Esophagus muscularis mucosa (tissue), 4 donors: ENCODE measurements at regions not wholly inside any gene's neighbourhood (a gene's known extent, or its start where the extent isn't known, plus 50 kb on each side); places are given as distances from the start of the nearest gene placed in this dataset.

Experiments
- DNase-seq: peaks from one replicate; pipeline ENCODE4 v3.0.0-alpha.2; 2017; ENCODE audit errors: extremely low spot score
- H3K27ac ChIP-seq, 4 donors: fragments of 200-600 bp; sonication (generic); replicated peaks in 1 of 4; 1 replicate in 3 of 4; 2 replicates in 1 of 4; pipeline ENCODE4 v1.5.1; 2016 to 2019; ENCODE audit warnings: mild to moderate bottlenecking in 1 of 4
- H3K27me3 ChIP-seq, 4 donors: fragments of 200-600 bp; sonication (generic); one replicate each; pipeline versions ENCODE4 v1.5.1 to v1.6.0; 2016 to 2019
- H3K36me3 ChIP-seq, 4 donors: fragments of 200-600 bp; sonication (generic); one replicate each; pipeline ENCODE4 v1.5.1; 2016 to 2019
- H3K4me1 ChIP-seq, 4 donors: fragments of 200-600 bp; sonication (generic); one replicate each; pipeline ENCODE4 v1.5.1; 2016 to 2019
- H3K4me3 ChIP-seq, 4 donors: fragments of 200-600 bp; sonication (generic); 1 replicate in 2 of 4; 2 replicates in 2 of 4; pipeline ENCODE4 v1.5.1; 2016 to 2019; ENCODE audit warnings: mild to moderate bottlenecking in 4 of 4, moderate library complexity in 1 of 4
- H3K9me3 ChIP-seq, 4 donors: fragments of 200-600 bp; sonication (generic); 1 replicate in 3 of 4; 2 replicates in 1 of 4; pipeline ENCODE4 v1.5.1; 2016 to 2019
- CTCF ChIP-seq, 3 experiments: fragments of 200-600 bp in 2 of 3; fragments of 450-650 bp in 1 of 3; sonication (generic) in 2 of 3; IDR thresholded peaks; one replicate each; pipeline ENCODE4 v1.5.1; 2017 to 2019; ENCODE audit warnings: antibody characterized with exemption in 3 of 3, mild to moderate bottlenecking in 2 of 3, moderate library complexity in 1 of 3
- EP300 ChIP-seq: sonication (generic); formaldehyde crosslinking; IDR thresholded peaks from one replicate; pipeline ENCODE4 v1.6.1; 2017; ENCODE audit warnings: antibody characterized with exemption
- POLR2A ChIP-seq: fragments of 450-650 bp; IDR thresholded peaks from one replicate; pipeline ENCODE4 v1.6.1; 2017; ENCODE audit warnings: antibody characterized with exemption, moderate library complexity, mild to moderate bottlenecking, low read depth
- POLR2AphosphoS5 ChIP-seq, 2 donors: sonication (generic); formaldehyde crosslinking; IDR thresholded peaks; one replicate each; pipeline ENCODE4 v1.6.1; 2017; ENCODE audit warnings: antibody characterized with exemption in 2 of 2
- WGBS: methylation state at CpG from one replicate; pipeline ENCODE4 v1.1.5; 2018; 5-methylcytosine and 5-hydroxymethylcytosine counted together
- intact Hi-C: fragments of 100-400 bp; cut with DNase I; formaldehyde crosslinking; loops from one replicate; pipeline ENCODE4 v1.15.1; 2023

- no peak for DNase-seq
- no peaks in the 10 kb centered on the region for H3K9me3 ChIP-seq
- intact Hi-C loops: no loop called here
- H3K4me1 ChIP-seq: no peaks in the 10 kb centered on the region
- no peak overlapping the region for H3K4me3 ChIP-seq
- TF ChIP-seq EP300 (no peak), CTCF (IDR thresholded peaks at IDR 0.05) (no peak), POLR2AphosphoS5 (IDR thresholded peaks at IDR 0.05) (no peak), POLR2A (no peak)
- H3K27ac ChIP-seq: no peak overlapping the region
- WGBS: 85% methylated on average over 9 of the region's 24 CpGs
- H3K36me3 ChIP-seq: no peaks in the 10 kb centered on the region
- H3K27me3 ChIP-seq: no peaks in the 10 kb centered on the region
These were observed 60.8 kb upstream of the CARMIL1 start for GRCh38 chr6:25218346-25218745.

DNA sequence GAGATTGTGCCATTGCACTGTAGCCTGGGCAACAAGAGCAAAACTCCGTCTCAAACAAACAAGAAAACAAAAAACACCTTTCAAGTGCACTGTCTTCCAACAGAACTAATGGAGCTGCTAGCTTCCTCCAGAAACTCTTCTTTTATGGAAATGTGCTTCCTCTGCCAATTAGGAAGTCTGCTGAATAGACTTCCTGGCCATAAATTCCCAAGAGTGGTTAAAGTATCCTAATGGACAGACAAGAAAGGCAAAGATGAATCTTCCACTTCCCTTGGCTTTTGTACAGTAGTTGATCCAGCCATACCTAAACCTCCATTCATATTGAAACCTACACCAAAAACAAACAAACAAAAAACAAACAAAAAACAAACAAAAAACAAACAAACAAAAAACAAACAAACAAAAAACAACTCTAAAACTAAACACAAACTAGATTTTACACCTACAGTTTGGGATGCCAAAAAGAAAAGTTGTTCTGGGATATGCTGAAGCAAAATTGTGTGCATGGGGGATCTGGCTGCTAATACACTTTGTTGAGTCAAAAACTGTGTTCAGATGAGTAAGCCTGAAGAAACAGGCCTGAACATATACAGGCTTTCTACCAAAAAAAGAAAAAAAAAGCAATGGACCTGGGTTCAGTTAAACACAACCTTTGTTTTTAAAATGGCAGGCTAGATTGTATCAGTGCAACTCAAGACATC is 59.8 kb upstream of the CARMIL1 start:
- Histone ChIP-seq H3K4me3 (no peak overlapping the region), H3K9me3 (no peaks in the 10 kb centered on the region), H3K4me1 (peaks cover 0 to 5% (median 5%) of the 10 kb centered on the region in 4 donors), H3K36me3 (no peaks in the 10 kb centered on the region), H3K27ac (no peak overlapping the region), H3K27me3 (no peaks in the 10 kb centered on the region)
- intact Hi-C loops: no loop called here
- DNase-seq: no peak
- WGBS: 0% methylated on average over 1 of the region's 1 CpG
- TF ChIP-seq POLR2AphosphoS5 (IDR thresholded peaks at IDR 0.05) (no peak), EP300 (no peak)

DNA sequence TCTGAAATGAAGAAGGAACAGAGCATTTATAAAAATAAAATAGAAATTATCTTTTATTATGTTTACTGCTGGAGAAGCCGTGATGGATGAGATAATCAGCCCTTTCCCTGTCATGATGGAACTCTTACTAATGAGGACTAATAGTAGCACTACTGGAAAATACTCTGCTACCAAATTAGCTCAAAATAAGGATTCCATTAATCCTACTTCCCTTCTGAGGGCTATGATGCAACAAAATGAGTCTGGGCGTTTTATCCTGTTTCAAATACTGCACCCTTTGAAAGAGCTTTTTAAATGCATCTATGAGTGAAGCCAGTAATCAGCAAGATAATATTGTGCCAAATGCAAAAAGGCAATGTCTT is 59.3 kb upstream of the CARMIL1 start:
- DNase-seq: no peak
- Histone ChIP-seq H3K4me3 (no peak overlapping the region), H3K27ac (no peak overlapping the region), H3K9me3 (no peaks in the 10 kb centered on the region), H3K4me1 (peaks cover 0 to 5% (median 5%) of the 10 kb centered on the region in 4 donors), H3K27me3 (no peaks in the 10 kb centered on the region), H3K36me3 (no peaks in the 10 kb centered on the region)
- no peak for TF ChIP-seq EP300
- no peak for TF ChIP-seq CTCF (IDR thresholded peaks at IDR 0.05)
- no peak for TF ChIP-seq POLR2A
- no peak for TF ChIP-seq POLR2AphosphoS5 (IDR thresholded peaks at IDR 0.05)
- 45% methylated on average over 2 of the region's 2 CpGs for WGBS
- intact Hi-C loops: loop anchor here (5.0 kb wide), 1 partner anchor 337 kb away; no protein-coding TSS in a partner anchor

DNA sequence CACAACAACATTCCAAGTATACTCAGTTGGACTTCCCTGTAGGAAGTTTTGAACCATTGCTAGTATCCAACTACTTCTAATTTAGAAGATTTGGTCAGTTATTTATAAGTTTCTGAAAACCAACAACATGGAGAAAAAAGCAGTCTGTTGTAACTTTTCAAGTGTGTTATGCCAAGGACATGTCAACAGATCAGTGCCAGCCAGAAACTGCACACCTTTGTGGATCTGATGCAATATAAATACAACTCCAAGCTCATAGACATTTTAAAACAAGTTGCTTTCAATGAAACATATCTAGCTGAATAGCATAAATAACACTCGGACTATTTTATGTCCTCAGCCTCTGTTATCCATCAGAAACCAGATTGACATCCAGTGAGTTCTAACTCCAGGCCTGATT is 58.3 kb upstream of the CARMIL1 start:
- TF ChIP-seq POLR2AphosphoS5 (IDR thresholded peaks at IDR 0.05) (no peak), POLR2A (no peak), EP300 (no peak), CTCF (IDR thresholded peaks at IDR 0.05) (no peak)
- intact Hi-C loops: loop anchor here (5.0 kb wide), 1 partner anchor 336 kb away; no protein-coding TSS in a partner anchor
- Histone ChIP-seq H3K27ac (no peak overlapping the region), H3K27me3 (no peaks in the 10 kb centered on the region), H3K36me3 (no peaks in the 10 kb centered on the region), H3K9me3 (no peaks in the 10 kb centered on the region), H3K4me1 (peaks cover 0 to 5% (median 5%) of the 10 kb centered on the region in 4 donors), H3K4me3 (no peak overlapping the region)
- 31% methylated on average over 1 of the region's 1 CpG for WGBS
- no peak for DNase-seq

DNA sequence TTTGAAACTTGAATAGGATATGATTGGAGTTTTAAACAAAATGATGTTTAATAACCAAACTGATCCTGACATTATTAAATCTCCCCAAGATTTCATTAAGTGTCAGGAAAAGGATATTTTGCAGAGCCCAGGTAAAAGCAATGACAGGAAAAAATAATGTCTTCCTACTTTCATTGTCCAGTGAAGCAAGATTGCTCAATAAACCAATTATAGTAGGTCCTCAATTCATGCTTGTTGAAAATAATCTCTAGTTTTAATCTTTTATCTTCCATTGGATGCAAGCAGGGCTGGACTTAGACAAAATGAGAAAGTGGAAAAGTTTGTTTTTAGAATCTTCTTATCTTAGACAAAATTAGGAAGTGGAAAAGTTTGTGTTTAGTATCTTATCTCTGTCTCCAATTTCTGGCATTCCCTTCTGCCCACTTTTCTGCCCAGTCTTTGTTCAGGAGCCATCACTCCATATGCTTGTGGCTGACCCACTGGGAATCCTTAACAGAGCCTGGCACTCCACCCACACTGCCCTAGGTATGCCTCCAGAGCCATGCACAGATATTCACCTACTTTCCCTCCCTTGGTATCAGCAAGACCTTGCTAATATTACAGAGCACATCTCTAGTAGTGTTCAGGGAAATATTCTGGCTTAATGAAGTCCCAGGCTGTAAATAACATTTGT is 57.0 kb upstream of the CARMIL1 start:
- no peak for TF ChIP-seq POLR2A
- no peak for TF ChIP-seq EP300
- TF ChIP-seq POLR2AphosphoS5 (IDR thresholded peaks at IDR 0.05): no peak
- TF ChIP-seq CTCF (IDR thresholded peaks at IDR 0.05): no peak
- H3K36me3 ChIP-seq: no peaks in the 10 kb centered on the region
- H3K27me3 ChIP-seq: no peaks in the 10 kb centered on the region
- no peaks in the 10 kb centered on the region for H3K9me3 ChIP-seq
- H3K27ac ChIP-seq: no peak overlapping the region
- H3K4me3 ChIP-seq: no peak overlapping the region
- DNase-seq: no peak
- intact Hi-C loops: loop anchor here (5.0 kb wide), 1 partner anchor 335 kb away; no protein-coding TSS in a partner anchor
- H3K4me1 ChIP-seq: peaks cover 0 to 5% (median 5%) of the 10 kb centered on the region in 4 donors
